ENCODE measurements at regions not wholly inside any gene's neighbourhood (a gene's known extent, or its start where the extent isn't known, plus 50 kb on each side); places are given as distances from the start of the nearest gene placed in this dataset.

- TF ChIP-seq CTCF (conservative IDR thresholded peaks at IDR 0.05; ENCODE audit: control insufficient read depth, insufficient read depth, low read depth, low read length) = no peak
- DNase-seq (ENCODE audit: low read depth) = no peak
- no peak overlapping the region for H3K4me3 ChIP-seq (ENCODE audit: control insufficient read depth, low read depth, low read length)
Measured at GRCh38 chr7:131610007-131610406, 53.6 kb upstream of the PODXL start.

- TF ChIP-seq CTCF (conservative IDR thresholded peaks at IDR 0.05; ENCODE audit: control insufficient read depth, insufficient read depth, low read depth, low read length) = no peak
- no peak overlapping the region for H3K4me3 ChIP-seq (ENCODE audit: control insufficient read depth, low read depth, low read length)
- DNase-seq (ENCODE audit: low read depth) = no peak
Measured at GRCh38 chr7:131608116-131608500, 51.7 kb upstream of the PODXL start.

- TF ChIP-seq CTCF (conservative IDR thresholded peaks at IDR 0.05; ENCODE audit: control insufficient read depth, insufficient read depth, low read depth, low read length) = no peak
- no peak overlapping the region for H3K4me3 ChIP-seq (ENCODE audit: control insufficient read depth, low read depth, low read length)
Measured at GRCh38 chr7:131607291-131608115, 51.1 kb upstream of the PODXL start.

GRCh38 chr7:131606346-131607290 lies 50.2 kb upstream of the PODXL start:
- no peak overlapping the region for H3K4me3 ChIP-seq (ENCODE audit: control insufficient read depth, low read depth, low read length)
- no peak for DNase-seq (ENCODE audit: low read depth)
- no peak for TF ChIP-seq CTCF (conservative IDR thresholded peaks at IDR 0.05; ENCODE audit: control insufficient read depth, insufficient read depth, low read depth, low read length)

More at GRCh38 chr7:131607291-131608115, 51.1 kb upstream of the PODXL start:
- DNase-seq (ENCODE audit: low read depth) = no peak

Data from fibroblast of mammary gland (primary cell).